Common myeloid progenitor, CD34-positive (primary cell): ENCODE measurements at regions not wholly inside any gene's neighbourhood (a gene's known extent, or its start where the extent isn't known, plus 50 kb on each side); places are given as distances from the start of the nearest gene placed in this dataset.

Experiments
- CTCF ChIA-PET: fragments of 350-600 bp; sonication (Branson Sonifier 250); formaldehyde crosslinking; loops from one replicate; lab custom pipeline; 2021; ENCODE audit warnings: antibody characterized with exemption; lab: Charles Lee
- POLR2A ChIA-PET: fragments of 350-600 bp; sonication (Branson Sonifier 250); formaldehyde crosslinking; loops from one replicate; lab custom pipeline; 2021; ENCODE audit warnings: antibody characterized with exemption; lab: Charles Lee
- DNase-seq, 3 donors: peaks; one replicate each; pipeline versions ENCODE4 v3.0.0 to v3.0.0-alpha.2; 2013
- H3K27ac ChIP-seq, 2 experiments: 1 replicate in 1 of 2; 2 replicates in 1 of 2; pipeline ENCODE4 v1.7.0; 2013; ENCODE audit warnings: inconsistent platforms in 2 of 2, low read length in 2 of 2, mild to moderate bottlenecking in 2 of 2, low read depth in 1 of 2, moderate library complexity in 1 of 2; ENCODE audit not compliant: severe bottlenecking in 2 of 2, insufficient read depth in 1 of 2, poor library complexity in 1 of 2
- H3K27me3 ChIP-seq, 5 experiments: replicated peaks in 2 of 5; 1 replicate in 3 of 5; 2 replicates in 2 of 5; pipeline versions ENCODE4 v1.6.1 to v1.7.0; 2013; ENCODE audit warnings: low read length in 4 of 5, mild to moderate bottlenecking in 2 of 5, moderate library complexity in 2 of 5, inconsistent platforms in 1 of 5; ENCODE audit not compliant: insufficient read depth in 5 of 5, control insufficient read depth in 4 of 5
- H3K36me3 ChIP-seq, 4 experiments: 1 replicate in 2 of 4; 2 replicates in 2 of 4; pipeline versions ENCODE4 v1.6.1 to v1.7.0; 2013; ENCODE audit warnings: low read length in 3 of 4, control low read depth in 1 of 4, mild to moderate bottlenecking in 1 of 4; ENCODE audit not compliant: control insufficient read depth in 4 of 4, insufficient read depth in 4 of 4
- H3K4me1 ChIP-seq, 4 experiments: 1 replicate in 3 of 4; 2 replicates in 1 of 4; pipeline versions ENCODE4 v1.6.1 to v1.7.1; 2013; ENCODE audit warnings: low read length in 3 of 4, mild to moderate bottlenecking in 3 of 4, control low read depth in 1 of 4, inconsistent platforms in 1 of 4, moderate library complexity in 1 of 4; ENCODE audit not compliant: control insufficient read depth in 4 of 4, insufficient read depth in 4 of 4; ENCODE audit errors: control extremely low read depth in 1 of 4
- H3K4me3 ChIP-seq, 7 experiments: 1 replicate in 4 of 7; 2 replicates in 3 of 7; pipeline versions ENCODE4 v1.5.1 to v1.7.0; 2013; ENCODE audit warnings: mild to moderate bottlenecking in 7 of 7, low read length in 6 of 7, moderate library complexity in 6 of 7, inconsistent platforms in 2 of 7, low read depth in 2 of 7, control low read depth in 1 of 7; ENCODE audit not compliant: insufficient read depth in 4 of 7, control insufficient read depth in 1 of 7; ENCODE audit errors: extremely low read depth in 1 of 7
- H3K9me3 ChIP-seq, 5 experiments: 1 replicate in 4 of 5; 2 replicates in 1 of 5; pipeline versions ENCODE4 v1.6.1 to v1.7.1; 2013; ENCODE audit warnings: low read length in 4 of 5, mild to moderate bottlenecking in 2 of 5, inconsistent platforms in 1 of 5, low read depth in 1 of 5, moderate library complexity in 1 of 5; ENCODE audit not compliant: control insufficient read depth in 4 of 5, insufficient read depth in 2 of 5; ENCODE audit errors: control extremely low read depth in 1 of 5
- WGBS: methylation state at CpG from one replicate; pipeline ENCODE4 v1.1.5; 2013; ENCODE audit not compliant: insufficient coverage; 5-methylcytosine and 5-hydroxymethylcytosine counted together

GRCh38 chr15:31234815-31235214, 91.8 kb upstream of the KLF13 start:
- POLR2A ChIA-PET: no interaction called here

GRCh38 chr15:31235311-31236183, 91.1 kb upstream of the KLF13 start:
- ChIA-PET POLR2A (no interaction called here), CTCF (no interaction called here)
- Histone ChIP-seq H3K36me3 (no peaks in the 10 kb centered on the region), H3K9me3 (no peaks in the 10 kb centered on the region), H3K27me3 (no peaks in the 10 kb centered on the region), H3K4me3 (no peak overlapping the region), H3K4me1 (peaks cover 0 to 19% (median 0%) of the 10 kb centered on the region in 4 experiments), H3K27ac (no peak overlapping the region)
- WGBS: 77% methylated on average over 5 of the region's 20 CpGs
- peak in 1 of 3 donors; percentile 32 for DNase-seq

More at GRCh38 chr15:31234815-31235214, 91.8 kb upstream of the KLF13 start:
- H3K4me3 ChIP-seq: no peak overlapping the region
- no peak overlapping the region for H3K27ac ChIP-seq
- peaks cover 0 to 19% (median 0%) of the 10 kb centered on the region in 4 experiments for H3K4me1 ChIP-seq
- H3K9me3 ChIP-seq: no peaks in the 10 kb centered on the region
- DNase-seq: no peak
- 78% methylated on average over 5 of the region's 5 CpGs for WGBS
- no peaks in the 10 kb centered on the region for H3K27me3 ChIP-seq
- no peaks in the 10 kb centered on the region for H3K36me3 ChIP-seq
- CTCF ChIA-PET: no interaction called here

GRCh38 chr15:31236184-31237042, 90.2 kb upstream of the KLF13 start:
- ChIA-PET CTCF (no interaction called here), POLR2A (no interaction called here)
- no peaks in the 10 kb centered on the region for H3K9me3 ChIP-seq
- H3K27me3 ChIP-seq: no peaks in the 10 kb centered on the region
- H3K36me3 ChIP-seq: no peaks in the 10 kb centered on the region
- peaks cover 0 to 19% (median 0%) of the 10 kb centered on the region in 4 experiments for H3K4me1 ChIP-seq
- 97% methylated on average over 16 of the region's 19 CpGs for WGBS
- H3K27ac ChIP-seq: no peak overlapping the region
- no peak for DNase-seq
- H3K4me3 ChIP-seq: no peak overlapping the region

- no peaks in the 10 kb centered on the region for H3K27me3 ChIP-seq
- H3K9me3 ChIP-seq: no peaks in the 10 kb centered on the region
- WGBS: 100% methylated on average over 1 of the region's 3 CpGs
- no peak for DNase-seq
- H3K27ac ChIP-seq: no peak overlapping the region
- no peaks in the 10 kb centered on the region for H3K36me3 ChIP-seq
- CTCF ChIA-PET: no interaction called here
- peaks cover 0 to 19% (median under 1%) of the 10 kb centered on the region in 4 experiments for H3K4me1 ChIP-seq
- no peak overlapping the region for H3K4me3 ChIP-seq
- POLR2A ChIA-PET: no interaction called here
These were observed 89.7 kb upstream of the KLF13 start for GRCh38 chr15:31237043-31237324.

- Histone ChIP-seq H3K4me1 (peaks cover 0 to 19% (median 1%) of the 10 kb centered on the region in 4 experiments), H3K27ac (no peak overlapping the region), H3K27me3 (no peaks in the 10 kb centered on the region), H3K4me3 (no peak overlapping the region), H3K36me3 (no peaks in the 10 kb centered on the region), H3K9me3 (no peaks in the 10 kb centered on the region)
- CTCF ChIA-PET: interaction anchor here (1.1 to 1.5 kb wide), 2 partner anchors 16 to 25 kb away, joined by 3 to 4 read pairs; no protein-coding TSS in a partner anchor
- no peak for DNase-seq
- POLR2A ChIA-PET: no interaction called here
- WGBS: 83% methylated on average over 1 of the region's 1 CpG
These were observed 87.7 kb upstream of the KLF13 start for GRCh38 chr15:31238906-31239305.

- no peak for DNase-seq
- H3K27ac ChIP-seq: no peak overlapping the region
- peaks cover 0 to 19% (median 1%) of the 10 kb centered on the region in 4 experiments for H3K4me1 ChIP-seq
- 100% methylated on average over 2 of the region's 4 CpGs for WGBS
- POLR2A ChIA-PET: no interaction called here
- CTCF ChIA-PET: interaction anchor here (1.1 to 1.5 kb wide), 2 partner anchors 16 to 25 kb away, joined by 3 to 4 read pairs; no protein-coding TSS in a partner anchor
- H3K27me3 ChIP-seq: no peaks in the 10 kb centered on the region
- H3K9me3 ChIP-seq: no peaks in the 10 kb centered on the region
- no peak overlapping the region for H3K4me3 ChIP-seq
- no peaks in the 10 kb centered on the region for H3K36me3 ChIP-seq
These were observed 87.2 kb upstream of the KLF13 start for GRCh38 chr15:31239409-31239808.
